T-helper 1 cell treated with Interleukin-12 subunit alpha and Interleukin-12 subunit beta and Interleukin-4 antibody, amounts not matched to agents 30 μg/mL and 1 μg/mL, for 36 hours (primary cell): ENCODE measurements at regions not wholly inside any gene's neighbourhood (a gene's known extent, or its start where the extent isn't known, plus 50 kb on each side); places are given as distances from the start of the nearest gene placed in this dataset.

Experiments used
- H3K27ac Mint-ChIP-seq: one replicate; pipeline ENCODE4 v1.8.0; 2021; ENCODE audit warnings: mild to moderate bottlenecking, mixed read lengths
- H3K27me3 Mint-ChIP-seq: one replicate; pipeline ENCODE4 v1.8.0; 2021; ENCODE audit warnings: low read depth, mixed read lengths
- H3K36me3 Mint-ChIP-seq: one replicate; pipeline ENCODE4 v1.8.0; 2021; ENCODE audit warnings: low read depth, mixed read lengths
- H3K4me1 Mint-ChIP-seq: one replicate; pipeline ENCODE4 v1.8.0; 2021; ENCODE audit warnings: low read depth, mixed read lengths
- H3K4me3 Mint-ChIP-seq: one replicate; pipeline ENCODE4 v1.8.0; 2021; ENCODE audit warnings: mild to moderate bottlenecking, moderate library complexity, mixed read lengths
- H3K9me3 Mint-ChIP-seq: one replicate; pipeline ENCODE4 v1.8.0; 2021; ENCODE audit warnings: mixed read lengths

- Mint-ChIP-seq H3K27ac (no peak overlapping the region), H3K4me1 (no peaks in the 10 kb centered on the region), H3K36me3 (no peaks in the 10 kb centered on the region), H3K9me3 (no peaks in the 10 kb centered on the region), H3K27me3 (no peaks in the 10 kb centered on the region), H3K4me3 (no peak overlapping the region)
Measured at GRCh38 chr11:105265845-105266244, 126.3 kb upstream of the CARD18 start.

- Mint-ChIP-seq H3K27me3 (no peaks in the 10 kb centered on the region), H3K4me3 (no peak overlapping the region), H3K27ac (no peak overlapping the region), H3K9me3 (no peaks in the 10 kb centered on the region), H3K36me3 (no peaks in the 10 kb centered on the region), H3K4me1 (no peaks in the 10 kb centered on the region)
Measured at GRCh38 chr11:105260976-105261375, 121.4 kb upstream of the CARD18 start.

- no peak overlapping the region for H3K4me3 Mint-ChIP-seq
- no peaks in the 10 kb centered on the region for H3K9me3 Mint-ChIP-seq
- no peak overlapping the region for H3K27ac Mint-ChIP-seq
- no peaks in the 10 kb centered on the region for H3K4me1 Mint-ChIP-seq
- no peaks in the 10 kb centered on the region for H3K27me3 Mint-ChIP-seq
- no peaks in the 10 kb centered on the region for H3K36me3 Mint-ChIP-seq
Measured at GRCh38 chr11:105245781-105246315, 106.3 kb upstream of the CARD18 start.

- Mint-ChIP-seq H3K36me3 (no peaks in the 10 kb centered on the region), H3K9me3 (no peaks in the 10 kb centered on the region), H3K27ac (no peak overlapping the region), H3K4me1 (no peaks in the 10 kb centered on the region), H3K4me3 (no peak overlapping the region), H3K27me3 (no peaks in the 10 kb centered on the region)
Measured at GRCh38 chr11:105244160-105244825, 104.7 kb upstream of the CARD18 start.

- no peak overlapping the region for H3K27ac Mint-ChIP-seq
- H3K4me1 Mint-ChIP-seq, result no peaks in the 10 kb centered on the region
- H3K9me3 Mint-ChIP-seq, result no peaks in the 10 kb centered on the region
- H3K36me3 Mint-ChIP-seq, result no peaks in the 10 kb centered on the region
- H3K4me3 Mint-ChIP-seq, result no peak overlapping the region
- H3K27me3 Mint-ChIP-seq, result no peaks in the 10 kb centered on the region
Measured at GRCh38 chr11:105241136-105241535, 101.6 kb upstream of the CARD18 start.

GRCh38 chr11:105236664-105237063, 97.1 kb upstream of the CARD18 start:
- Mint-ChIP-seq H3K9me3 (no peaks in the 10 kb centered on the region), H3K4me1 (no peaks in the 10 kb centered on the region), H3K36me3 (no peaks in the 10 kb centered on the region), H3K4me3 (no peak overlapping the region), H3K27ac (no peak overlapping the region), H3K27me3 (peaks cover 4% of the 10 kb centered on the region)

- Mint-ChIP-seq H3K9me3 (no peaks in the 10 kb centered on the region), H3K27me3 (peaks cover 4% of the 10 kb centered on the region), H3K27ac (no peak overlapping the region), H3K4me3 (no peak overlapping the region), H3K4me1 (no peaks in the 10 kb centered on the region), H3K36me3 (no peaks in the 10 kb centered on the region)
Measured at GRCh38 chr11:105233285-105233684, 93.7 kb upstream of the CARD18 start.

GRCh38 chr11:105232021-105232420, 92.5 kb upstream of the CARD18 start:
- Mint-ChIP-seq H3K9me3 (no peaks in the 10 kb centered on the region), H3K36me3 (no peaks in the 10 kb centered on the region), H3K27ac (no peak overlapping the region), H3K4me3 (no peak overlapping the region), H3K27me3 (peaks cover 4% of the 10 kb centered on the region), H3K4me1 (no peaks in the 10 kb centered on the region)

- Mint-ChIP-seq H3K4me3 (no peak overlapping the region), H3K27me3 (peaks cover 1% of the 10 kb centered on the region), H3K27ac (no peak overlapping the region), H3K4me1 (no peaks in the 10 kb centered on the region), H3K9me3 (no peaks in the 10 kb centered on the region), H3K36me3 (no peaks in the 10 kb centered on the region)
Measured at GRCh38 chr11:105230586-105230985, 91.0 kb upstream of the CARD18 start.

GRCh38 chr11:105229761-105230160, 90.2 kb upstream of the CARD18 start:
- H3K4me3 Mint-ChIP-seq, result no peak overlapping the region
- H3K9me3 Mint-ChIP-seq, result no peaks in the 10 kb centered on the region
- H3K36me3 Mint-ChIP-seq, result no peaks in the 10 kb centered on the region
- no peaks in the 10 kb centered on the region for H3K4me1 Mint-ChIP-seq
- H3K27ac Mint-ChIP-seq, result no peak overlapping the region
- no peaks in the 10 kb centered on the region for H3K27me3 Mint-ChIP-seq

- Mint-ChIP-seq H3K27ac (no peak overlapping the region), H3K4me3 (no peak overlapping the region), H3K4me1 (no peaks in the 10 kb centered on the region), H3K9me3 (no peaks in the 10 kb centered on the region), H3K36me3 (no peaks in the 10 kb centered on the region), H3K27me3 (no peaks in the 10 kb centered on the region)
Measured at GRCh38 chr11:105229257-105229656, 89.7 kb upstream of the CARD18 start.

GRCh38 chr11:105227363-105227762, 87.8 kb upstream of the CARD18 start:
- Mint-ChIP-seq H3K27ac (no peak overlapping the region), H3K9me3 (no peaks in the 10 kb centered on the region), H3K36me3 (no peaks in the 10 kb centered on the region), H3K4me1 (no peaks in the 10 kb centered on the region), H3K27me3 (no peaks in the 10 kb centered on the region), H3K4me3 (no peak overlapping the region)

- H3K27ac Mint-ChIP-seq, result no peak overlapping the region
- H3K9me3 Mint-ChIP-seq, result no peaks in the 10 kb centered on the region
- H3K4me1 Mint-ChIP-seq, result no peaks in the 10 kb centered on the region
- H3K36me3 Mint-ChIP-seq, result no peaks in the 10 kb centered on the region
- H3K27me3 Mint-ChIP-seq, result no peaks in the 10 kb centered on the region
- no peak overlapping the region for H3K4me3 Mint-ChIP-seq
Measured at GRCh38 chr11:105226766-105227165, 87.2 kb upstream of the CARD18 start.

GRCh38 chr11:105226091-105226490, 86.5 kb upstream of the CARD18 start:
- Mint-ChIP-seq H3K9me3 (no peaks in the 10 kb centered on the region), H3K4me1 (no peaks in the 10 kb centered on the region), H3K27ac (no peak overlapping the region), H3K36me3 (no peaks in the 10 kb centered on the region), H3K4me3 (no peak overlapping the region), H3K27me3 (no peaks in the 10 kb centered on the region)

GRCh38 chr11:105224482-105225253, 85.1 kb upstream of the CARD18 start:
- Mint-ChIP-seq H3K9me3 (no peaks in the 10 kb centered on the region), H3K4me1 (no peaks in the 10 kb centered on the region), H3K27me3 (no peaks in the 10 kb centered on the region), H3K4me3 (no peak overlapping the region), H3K27ac (no peak overlapping the region), H3K36me3 (no peaks in the 10 kb centered on the region)
